GM10248 (cell line): ENCODE measurements at regions not wholly inside any gene's neighbourhood (a gene's known extent, or its start where the extent isn't known, plus 50 kb on each side); places are given as distances from the start of the nearest gene placed in this dataset.
"Not testable (repeated sequence)": the region's sequence is repeated elsewhere in the genome, so short reads cannot be mapped to it uniquely, and the experiment has no call there.

Source experiments
- CTCF ChIA-PET: fragments of 300-600 bp; sonication (Branson Sonifier 250); formaldehyde crosslinking; extraction: SDS; loops from one replicate; lab custom pipeline; 2021; ENCODE audit warnings: antibody characterized with exemption; lab: Yijun Ruan, JAX
- POLR2A ChIA-PET: fragments of 350-650 bp; sonication (Branson Sonifier 250); formaldehyde crosslinking; extraction: SDS; loops from one replicate; lab custom pipeline; 2020; ENCODE audit warnings: antibody characterized with exemption; lab: Yijun Ruan, JAX
- DNase-seq: peaks from one replicate; pipeline ENCODE4 v3.0.0; 2012; ENCODE audit errors: extremely low spot score
- CTCF ChIP-seq: IDR thresholded peaks from 2 replicates; pipeline ENCODE4 v1.5.1; 2012; ENCODE audit warnings: mild to moderate bottlenecking, low read depth; ENCODE audit errors: extremely low read depth, missing control alignments, control extremely low read depth

DNA sequence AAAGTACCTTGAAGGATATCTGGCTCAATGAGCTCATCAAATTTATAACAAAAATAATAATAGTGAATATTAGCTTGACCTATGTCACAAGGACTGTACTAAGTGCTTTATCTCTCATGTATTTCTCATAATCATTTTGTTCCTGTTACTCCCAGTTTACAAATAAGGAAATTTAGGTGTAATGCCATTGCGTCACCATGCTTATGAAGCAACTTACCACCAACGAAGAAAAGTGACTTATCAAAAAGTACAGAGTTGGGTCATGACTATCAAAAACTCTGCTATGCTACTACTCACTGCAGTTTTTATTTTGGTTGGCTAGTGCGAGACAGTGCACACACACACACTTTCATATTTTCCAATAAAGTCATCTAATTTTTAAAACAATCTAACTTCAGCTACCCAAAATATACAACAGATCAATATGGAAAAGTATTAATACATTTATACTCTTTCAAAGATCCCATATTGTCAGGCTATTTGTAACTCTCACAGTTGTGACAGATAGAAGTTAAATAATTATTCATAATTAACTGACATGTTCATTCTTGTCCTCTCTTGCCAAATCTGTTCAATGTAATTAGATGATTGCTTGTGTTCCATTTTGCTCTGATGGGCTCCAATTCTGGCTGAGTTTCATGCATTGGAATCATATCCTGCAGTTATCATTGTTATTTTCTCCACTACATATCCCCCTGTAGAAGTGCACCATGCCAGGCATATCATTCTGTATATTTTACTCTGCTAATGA is 119.4 kb downstream of the KCNJ2 start:
- ChIA-PET POLR2A (no interaction called here), CTCF (interaction anchor here (1.3 kb wide), 1 partner anchor 9 kb away, joined by 3 read pairs; no protein-coding TSS in a partner anchor)
- DNase-seq = no peak
- TF ChIP-seq CTCF = no peak

DNA sequence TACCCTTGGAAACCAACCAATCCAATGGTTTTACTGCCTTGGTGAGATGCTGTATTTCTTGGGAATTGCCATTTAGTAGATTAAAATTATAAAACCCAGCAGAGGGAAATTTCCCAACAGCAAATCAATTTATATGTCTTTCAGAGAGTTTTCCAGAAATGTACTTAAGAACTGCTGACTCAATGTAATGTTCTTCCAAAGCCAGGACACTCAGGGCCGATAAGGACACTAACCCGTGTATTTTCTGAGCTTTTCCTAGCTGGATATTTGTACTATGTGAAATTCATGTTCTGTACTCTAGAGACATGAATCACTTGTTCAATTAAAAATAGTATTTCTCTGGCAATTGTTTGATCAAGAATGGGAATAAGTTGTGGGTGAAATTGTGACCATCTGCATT is 121.4 kb downstream of the KCNJ2 start:
- CTCF ChIA-PET = no interaction called here
- TF ChIP-seq CTCF = no peak
- POLR2A ChIA-PET = no interaction called here
- DNase-seq = no peak

GRCh38 chr17:70292366-70292765 is 123.0 kb downstream of the KCNJ2 start:
- ChIA-PET POLR2A (no interaction called here), CTCF (no interaction called here)
- no peak for TF ChIP-seq CTCF
- DNase-seq = no peak

GRCh38 chr17:70293564-70294310 is 124.4 kb downstream of the KCNJ2 start:
- POLR2A ChIA-PET, DNase-seq: not testable (repeated sequence)
- CTCF ChIA-PET = interaction anchor here (1.4 kb wide), 1 partner anchor 15 kb away, joined by 3 read pairs; no protein-coding TSS in a partner anchor

DNA sequence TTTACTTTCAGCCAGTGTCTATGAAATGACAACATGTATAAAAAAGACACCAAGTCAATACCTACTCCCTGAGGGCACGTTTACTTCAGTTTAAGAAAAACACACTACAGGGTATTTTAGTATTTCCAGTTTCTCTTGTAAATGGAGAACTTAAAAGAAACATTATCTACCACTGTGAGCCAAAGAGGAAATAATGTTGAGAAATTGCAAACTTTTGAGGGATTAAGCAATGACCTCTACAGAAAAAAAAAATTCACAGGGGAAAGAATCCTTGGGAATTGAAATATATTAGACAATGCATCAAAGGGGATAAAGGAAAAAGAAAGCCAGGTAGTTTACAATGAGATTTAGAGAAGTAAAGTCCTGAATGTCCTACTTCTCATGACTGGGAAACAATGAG is 126.0 kb downstream of the KCNJ2 start:
- no peak for TF ChIP-seq CTCF

GRCh38 chr17:70295731-70296130 is 126.4 kb downstream of the KCNJ2 start:
- no peak for DNase-seq

More for the DNA sequence above, 126.0 kb downstream of the KCNJ2 start:
- POLR2A ChIA-PET = no interaction called here
- DNase-seq = no peak
- CTCF ChIA-PET = interaction anchor here (1.4 to 1.6 kb wide), 2 partner anchors 9 to 17 kb away, joined by 3 read pairs; no protein-coding TSS in a partner anchor

More at GRCh38 chr17:70295731-70296130, 126.4 kb downstream of the KCNJ2 start:
- no peak for TF ChIP-seq CTCF
- ChIA-PET POLR2A (no interaction called here), CTCF (interaction anchor here (1.6 kb wide), 1 partner anchor 9 kb away, joined by 3 read pairs; no protein-coding TSS in a partner anchor)
